OCI-LY3 (cell line): ENCODE measurements at regions not wholly inside any gene's neighbourhood (a gene's known extent, or its start where the extent isn't known, plus 50 kb on each side); places are given as distances from the start of the nearest gene placed in this dataset.

Source experiments
- EZH2phosphoT487 ChIP-seq: fragments of 200-600 bp; shearing (Covaris generic); IDR thresholded peaks from 2 replicates; pipeline ENCODE4 v1.6.1; 2018; ENCODE audit warnings: antibody characterized with exemption, mixed run types, low read depth
- TF ChIP-seq, protein P1 (sequence below): fragments of 200-600, 300-600 bp; sonication (generic); IDR thresholded peaks from 2 replicates; pipeline ENCODE4 v1.5.1; 2014; ENCODE audit warnings: antibody characterized with exemption, low read length, low read depth

DNA sequence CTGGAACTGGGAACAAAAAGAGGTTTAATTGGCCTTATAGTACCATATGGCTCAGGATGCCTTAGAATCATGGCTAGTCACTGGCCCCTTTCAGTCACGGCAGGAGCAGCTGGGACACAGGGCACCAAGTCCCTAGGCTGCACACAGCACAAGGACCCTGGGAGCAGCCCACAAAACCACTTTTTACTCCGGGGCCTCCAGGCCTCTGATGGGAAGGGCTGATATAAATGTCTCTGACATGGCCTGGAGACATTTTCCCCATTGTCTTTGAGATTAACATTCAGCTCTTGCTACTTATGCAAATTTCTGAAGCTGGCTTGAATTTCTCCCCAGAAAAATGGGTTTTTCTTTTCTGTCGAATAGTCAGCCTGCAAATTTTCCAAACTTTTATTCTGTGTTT lies 1026.4 kb upstream of the COX7C start:
- no peak for TF ChIP-seq EZH2phosphoT487
- TF ChIP-seq, protein P1, sequence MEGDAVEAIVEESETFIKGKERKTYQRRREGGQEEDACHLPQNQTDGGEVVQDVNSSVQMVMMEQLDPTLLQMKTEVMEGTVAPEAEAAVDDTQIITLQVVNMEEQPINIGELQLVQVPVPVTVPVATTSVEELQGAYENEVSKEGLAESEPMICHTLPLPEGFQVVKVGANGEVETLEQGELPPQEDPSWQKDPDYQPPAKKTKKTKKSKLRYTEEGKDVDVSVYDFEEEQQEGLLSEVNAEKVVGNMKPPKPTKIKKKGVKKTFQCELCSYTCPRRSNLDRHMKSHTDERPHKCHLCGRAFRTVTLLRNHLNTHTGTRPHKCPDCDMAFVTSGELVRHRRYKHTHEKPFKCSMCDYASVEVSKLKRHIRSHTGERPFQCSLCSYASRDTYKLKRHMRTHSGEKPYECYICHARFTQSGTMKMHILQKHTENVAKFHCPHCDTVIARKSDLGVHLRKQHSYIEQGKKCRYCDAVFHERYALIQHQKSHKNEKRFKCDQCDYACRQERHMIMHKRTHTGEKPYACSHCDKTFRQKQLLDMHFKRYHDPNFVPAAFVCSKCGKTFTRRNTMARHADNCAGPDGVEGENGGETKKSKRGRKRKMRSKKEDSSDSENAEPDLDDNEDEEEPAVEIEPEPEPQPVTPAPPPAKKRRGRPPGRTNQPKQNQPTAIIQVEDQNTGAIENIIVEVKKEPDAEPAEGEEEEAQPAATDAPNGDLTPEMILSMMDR, result no peak
